ENCODE measurements at regions not wholly inside any gene's neighbourhood (a gene's known extent, or its start where the extent isn't known, plus 50 kb on each side); places are given as distances from the start of the nearest gene placed in this dataset.
"Not testable (repeated sequence)": the region's sequence is repeated elsewhere in the genome, so short reads cannot be mapped to it uniquely, and the experiment has no call there.

GRCh38 chr11:98398508-98398907 lies 622.2 kb upstream of the CNTN5 start:
- no peaks in the 10 kb centered on the region for H3K27me3 ChIP-seq
- H3K4me3 ChIP-seq = no peak overlapping the region
- H3K27ac ChIP-seq = no peak overlapping the region
- intact Hi-C loops (cut with DNase I) = no loop called here
- TF ChIP-seq POLR2AphosphoS5 (IDR thresholded peaks at IDR 0.05) (no peak), CTCF (IDR thresholded peaks at IDR 0.05) (no peak), POLR2A (IDR thresholded peaks at IDR 0.05) (no peak), EP300 (IDR thresholded peaks at IDR 0.05) (no peak)
- DNase-seq = no peak
- H3K9me3 ChIP-seq = no peaks in the 10 kb centered on the region
- H3K36me3 ChIP-seq = no peaks in the 10 kb centered on the region
- no peaks in the 10 kb centered on the region for H3K4me1 ChIP-seq

- H3K27ac ChIP-seq = no peak overlapping the region
- H3K4me1 ChIP-seq = no peaks in the 10 kb centered on the region
- H3K36me3 ChIP-seq = no peaks in the 10 kb centered on the region
- TF ChIP-seq POLR2AphosphoS5 (IDR thresholded peaks at IDR 0.05) = no peak
- no peak for TF ChIP-seq EP300 (IDR thresholded peaks at IDR 0.05)
- TF ChIP-seq POLR2A (IDR thresholded peaks at IDR 0.05) = no peak
- TF ChIP-seq CTCF (IDR thresholded peaks at IDR 0.05) = no peak
- DNase-seq = no peak
- no peaks in the 10 kb centered on the region for H3K27me3 ChIP-seq
- no peak overlapping the region for H3K4me3 ChIP-seq
- intact Hi-C loops (cut with DNase I) = no loop called here
- no peaks in the 10 kb centered on the region for H3K9me3 ChIP-seq
Measured at GRCh38 chr11:98409069-98409468, 611.7 kb upstream of the CNTN5 start.

GRCh38 chr11:98411777-98412176 lies 609.0 kb upstream of the CNTN5 start:
- H3K4me3 ChIP-seq = no peak overlapping the region
- no peak for DNase-seq
- no peaks in the 10 kb centered on the region for H3K4me1 ChIP-seq
- TF ChIP-seq POLR2AphosphoS5 (IDR thresholded peaks at IDR 0.05) (no peak), EP300 (IDR thresholded peaks at IDR 0.05) (no peak), POLR2A (IDR thresholded peaks at IDR 0.05) (no peak), CTCF (IDR thresholded peaks at IDR 0.05) (no peak)
- H3K36me3 ChIP-seq = no peaks in the 10 kb centered on the region
- H3K27me3 ChIP-seq = no peaks in the 10 kb centered on the region
- intact Hi-C loops (cut with DNase I) = no loop called here
- H3K9me3 ChIP-seq = no peaks in the 10 kb centered on the region
- WGBS, 2 donors = 67 to 76% methylated on average over 3 of the region's 3 CpGs
- H3K27ac ChIP-seq = no peak overlapping the region

GRCh38 chr11:98417256-98417755 lies 603.4 kb upstream of the CNTN5 start:
- Histone ChIP-seq H3K27me3 (no peaks in the 10 kb centered on the region), H3K4me3 (no peak overlapping the region), H3K36me3 (no peaks in the 10 kb centered on the region), H3K4me1 (no peaks in the 10 kb centered on the region), H3K27ac (no peak overlapping the region), H3K9me3 (no peaks in the 10 kb centered on the region)
- TF ChIP-seq CTCF (IDR thresholded peaks at IDR 0.05) (no peak), POLR2A (IDR thresholded peaks at IDR 0.05) (no peak), POLR2AphosphoS5 (IDR thresholded peaks at IDR 0.05) (no peak), EP300 (IDR thresholded peaks at IDR 0.05) (no peak)
- 79 to 89% methylated on average over 3 of the region's 3 CpGs for WGBS, 2 donors
- intact Hi-C loops (cut with DNase I) = no loop called here
- DNase-seq = no peak

- H3K4me1 ChIP-seq = no peaks in the 10 kb centered on the region
- TF ChIP-seq POLR2AphosphoS5 (IDR thresholded peaks at IDR 0.05) (no peak), POLR2A (IDR thresholded peaks at IDR 0.05) (no peak), EP300 (IDR thresholded peaks at IDR 0.05) (no peak), CTCF (IDR thresholded peaks at IDR 0.05) (no peak)
- peaks cover 0 to 5% (median 2%) of the 10 kb centered on the region in 4 donors for H3K9me3 ChIP-seq
- H3K27me3 ChIP-seq = no peaks in the 10 kb centered on the region
- no peaks in the 10 kb centered on the region for H3K36me3 ChIP-seq
- H3K27ac ChIP-seq = no peak overlapping the region
- 92 to 93% methylated on average over 8 of the region's 8 CpGs for WGBS, 2 donors
- DNase-seq = no peak
- no peak overlapping the region for H3K4me3 ChIP-seq
- intact Hi-C loops (cut with DNase I) = no loop called here
Measured at GRCh38 chr11:98423933-98424332, 596.8 kb upstream of the CNTN5 start.

- WGBS, 2 donors = 85 to 91% methylated on average over 3 of the region's 3 CpGs
- intact Hi-C loops (cut with DNase I); H3K27me3 ChIP-seq; H3K4me1 ChIP-seq; H3K9me3 ChIP-seq; H3K27ac ChIP-seq; DNase-seq; H3K4me3 ChIP-seq; H3K36me3 ChIP-seq: not testable (repeated sequence)
Measured at GRCh38 chr11:98424773-98425172, 596.0 kb upstream of the CNTN5 start.

All from sigmoid colon (tissue), 6 donors.